Prostate gland (tissue), 2 donors: ENCODE measurements at regions not wholly inside any gene's neighbourhood (a gene's known extent, or its start where the extent isn't known, plus 50 kb on each side); places are given as distances from the start of the nearest gene placed in this dataset.

Experiments
- DNase-seq: peaks from one replicate; pipeline ENCODE4 v3.0.0-alpha.2; 2019; ENCODE audit warnings: low spot score
- H3K27ac ChIP-seq, 2 donors: fragments of 200-600 bp; sonication (generic); 2 replicates each; pipeline ENCODE4 v1.5.1; 2017 to 2019
- H3K27me3 ChIP-seq: fragments of 200-600 bp; sonication (generic); replicated peaks from 2 replicates; pipeline ENCODE4 v1.5.1; 2019; ENCODE audit not compliant: insufficient read depth
- H3K36me3 ChIP-seq, 2 donors: fragments of 200-600 bp; sonication (generic); 1 replicate in 1 of 2; 2 replicates in 1 of 2; pipeline versions ENCODE4 v1.5.1 to v1.8.1; 2017 to 2019
- H3K4me1 ChIP-seq: fragments of 200-600 bp; sonication (generic); replicated peaks from 2 replicates; pipeline ENCODE4 v1.5.1; 2019
- H3K4me3 ChIP-seq, 2 donors: fragments of 200-600 bp; sonication (generic); 2 replicates each; pipeline ENCODE4 v1.5.1; 2017 to 2019
- H3K9me3 ChIP-seq: fragments of 200-600 bp; sonication (generic); 2 replicates; pipeline ENCODE4 v1.5.1; 2017
- CTCF ChIP-seq, 4 experiments: fragments of 200-600 bp in 2 of 4; fragments of 450-650 bp in 2 of 4; sonication (generic) in 2 of 4; IDR thresholded peaks; 1 replicate in 3 of 4; 2 replicates in 1 of 4; pipeline ENCODE4 v1.5.1; 2016 to 2019; ENCODE audit warnings: antibody characterized with exemption in 4 of 4, mild to moderate bottlenecking in 2 of 4, moderate library complexity in 2 of 4
- POLR2A ChIP-seq: fragments of 450-650 bp; IDR thresholded peaks from one replicate; pipeline ENCODE4 v1.6.1; 2016; ENCODE audit warnings: antibody characterized with exemption, mild to moderate bottlenecking
- POLR2AphosphoS5 ChIP-seq: sonication (generic); formaldehyde crosslinking; IDR thresholded peaks from one replicate; pipeline ENCODE4 v1.6.1; 2017; ENCODE audit warnings: antibody characterized with exemption
- WGBS: methylation state at CpG from one replicate; pipeline ENCODE4 v1.1.5; 2018; 5-methylcytosine and 5-hydroxymethylcytosine counted together
- intact Hi-C: fragments of 100-400 bp; cut with DNase I; formaldehyde crosslinking; loops from one replicate; pipeline ENCODE4 v1.14.2; 2022

- no peak for DNase-seq
- Histone ChIP-seq H3K36me3 (no peaks in the 10 kb centered on the region), H3K9me3 (no peaks in the 10 kb centered on the region), H3K27me3 (no peaks in the 10 kb centered on the region), H3K27ac (no peak overlapping the region), H3K4me3 (no peak overlapping the region), H3K4me1 (no peaks in the 10 kb centered on the region)
- intact Hi-C loops, result no loop called here
- no peak for TF ChIP-seq POLR2AphosphoS5
- no peak for TF ChIP-seq POLR2A
- TF ChIP-seq CTCF (IDR thresholded peaks at IDR 0.05), result no peak
Observed at GRCh38 chr4:65152205-65152604, 518.1 kb downstream of the EPHA5 start.

DNA sequence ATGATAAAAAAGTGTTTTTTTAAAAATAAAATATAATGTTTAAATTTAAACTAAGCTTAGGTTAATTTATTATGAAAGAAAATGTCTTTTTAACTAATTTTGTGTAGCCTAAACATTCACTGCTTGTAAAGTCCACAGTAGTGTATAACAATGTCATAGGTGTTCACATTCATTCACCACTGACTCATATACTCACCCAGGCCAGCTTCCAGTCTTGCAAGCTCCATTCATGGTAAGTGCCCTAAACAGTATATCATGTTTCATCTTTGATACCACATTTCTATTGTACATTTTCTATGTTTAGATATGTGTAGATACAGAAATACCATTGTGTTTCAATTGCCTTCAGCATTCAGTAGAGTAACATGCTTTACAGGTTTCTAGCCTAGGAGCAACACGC lies 530.3 kb downstream of the EPHA5 start:
- no peaks in the 10 kb centered on the region for H3K9me3 ChIP-seq
- no peak overlapping the region for H3K27ac ChIP-seq
- no peaks in the 10 kb centered on the region for H3K36me3 ChIP-seq
- 92% methylated on average over 1 of the region's 1 CpG for WGBS
- H3K27me3 ChIP-seq, result no peaks in the 10 kb centered on the region
- no peak for DNase-seq
- no peaks in the 10 kb centered on the region for H3K4me1 ChIP-seq
- H3K4me3 ChIP-seq, result no peak overlapping the region
- intact Hi-C loops, result no loop called here
- TF ChIP-seq POLR2A (no peak), POLR2AphosphoS5 (no peak), CTCF (IDR thresholded peaks at IDR 0.05) (no peak)

DNA sequence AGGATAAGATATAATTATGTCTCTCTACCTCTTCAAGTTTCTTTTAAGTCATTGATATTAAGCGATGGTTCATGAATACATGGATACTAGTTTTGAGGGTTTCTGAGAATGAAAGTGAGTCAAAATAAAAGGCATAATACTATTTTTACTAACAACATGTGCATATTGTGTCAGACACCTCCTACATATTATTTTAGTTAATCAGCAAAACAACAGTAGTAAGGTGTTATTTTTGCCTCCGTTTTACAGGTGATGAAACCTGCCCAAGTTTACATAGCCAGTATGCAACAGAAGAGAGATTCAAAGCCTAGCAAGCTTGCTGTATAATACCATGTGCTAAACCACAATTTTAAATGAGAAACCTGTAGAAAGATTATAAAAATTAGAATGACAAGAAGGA lies 544.1 kb downstream of the EPHA5 start:
- Histone ChIP-seq H3K27ac (no peak overlapping the region), H3K4me1 (no peaks in the 10 kb centered on the region), H3K9me3 (no peaks in the 10 kb centered on the region), H3K4me3 (no peak overlapping the region), H3K36me3 (no peaks in the 10 kb centered on the region), H3K27me3 (no peaks in the 10 kb centered on the region)
- DNase-seq, result no peak
- TF ChIP-seq CTCF (IDR thresholded peaks at IDR 0.05) (no peak), POLR2AphosphoS5 (no peak), POLR2A (no peak)
- intact Hi-C loops, result no loop called here
- 86% methylated on average over 2 of the region's 2 CpGs for WGBS

DNA sequence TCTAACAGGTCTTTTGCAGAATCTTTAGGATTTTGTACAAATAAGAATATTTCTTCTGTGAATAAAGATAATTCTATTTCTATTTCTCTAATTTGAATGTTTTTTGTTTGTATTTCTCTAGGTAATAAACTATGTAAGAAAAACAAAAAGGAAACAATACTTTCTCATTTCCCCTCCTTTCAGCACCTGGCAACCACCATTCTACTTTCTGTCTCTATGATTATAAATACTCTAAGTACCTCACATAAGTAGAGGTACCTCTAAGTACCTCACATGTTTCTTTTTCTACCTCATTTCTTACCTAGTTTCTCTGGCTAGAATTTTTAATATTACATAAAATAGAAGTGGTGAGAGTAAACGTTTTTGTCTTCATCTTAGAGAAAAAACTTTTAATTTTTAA lies 550.0 kb downstream of the EPHA5 start:
- intact Hi-C loops, result no loop called here
- Histone ChIP-seq H3K4me1 (no peaks in the 10 kb centered on the region), H3K4me3 (no peak overlapping the region), H3K27me3 (no peaks in the 10 kb centered on the region), H3K36me3 (no peaks in the 10 kb centered on the region), H3K9me3 (no peaks in the 10 kb centered on the region), H3K27ac (no peak overlapping the region)
- TF ChIP-seq POLR2A (no peak), POLR2AphosphoS5 (no peak), CTCF (IDR thresholded peaks at IDR 0.05) (no peak)
- no peak for DNase-seq
- 35% methylated on average over 1 of the region's 1 CpG for WGBS

DNA sequence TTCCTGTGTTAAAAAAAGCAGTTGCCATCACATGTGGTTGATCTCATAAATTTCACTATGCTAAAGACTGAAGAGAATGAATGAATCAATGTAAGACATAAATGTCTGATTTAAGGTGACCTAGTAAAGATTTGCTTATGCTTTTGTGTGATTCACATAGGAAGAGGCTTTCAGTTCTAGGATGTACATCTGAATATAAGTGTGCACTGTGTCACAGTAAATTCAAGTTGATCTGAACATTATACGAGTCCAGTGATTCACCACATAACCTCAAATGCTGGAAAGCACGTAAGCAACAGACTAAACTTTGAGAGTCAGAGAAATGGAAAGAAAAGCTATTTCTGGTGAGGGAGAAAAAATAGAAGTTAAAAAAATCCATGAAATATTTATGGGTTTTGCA lies 567.9 kb downstream of the EPHA5 start:
- no peaks in the 10 kb centered on the region for H3K4me1 ChIP-seq
- no peaks in the 10 kb centered on the region for H3K9me3 ChIP-seq
- no peaks in the 10 kb centered on the region for H3K27me3 ChIP-seq
- intact Hi-C loops, result no loop called here
- no peak overlapping the region for H3K27ac ChIP-seq
- no peak for TF ChIP-seq POLR2A
- no peak for TF ChIP-seq POLR2AphosphoS5
- TF ChIP-seq CTCF (IDR thresholded peaks at IDR 0.05), result no peak
- WGBS, result 80% methylated on average over 2 of the region's 2 CpGs
- H3K4me3 ChIP-seq, result no peak overlapping the region
- no peaks in the 10 kb centered on the region for H3K36me3 ChIP-seq
- no peak for DNase-seq
